Astrocyte (in vitro differentiated cells and primary cell): ENCODE measurements at regions not wholly inside any gene's neighbourhood (a gene's known extent, or its start where the extent isn't known, plus 50 kb on each side); places are given as distances from the start of the nearest gene placed in this dataset.

Source experiments
- DNase-seq: peaks from one replicate; pipeline ENCODE4 v3.0.0-alpha.2; 2010; ENCODE audit warnings: low read depth
- FAIRE-seq: peaks from 2 replicates; lab custom pipeline; 2011; peaks lifted over from hg19 to GRCh38; lab: Jason Lieb, UNC
- H2AFZ ChIP-seq: 2 replicates; pipeline ENCODE4 v1.6.0; 2012; ENCODE audit warnings: low read depth, low read length, inconsistent platforms
- H3K27ac ChIP-seq: 2 replicates; pipeline ENCODE4 v1.5.1; 2011; ENCODE audit warnings: low read depth, low read length, inconsistent platforms
- H3K27me3 ChIP-seq: 2 replicates; pipeline ENCODE4 v1.6.0; 2011; ENCODE audit warnings: low read length, inconsistent platforms; ENCODE audit not compliant: insufficient read depth
- H3K36me3 ChIP-seq: 2 replicates; pipeline ENCODE4 v1.5.1; 2011; ENCODE audit warnings: low read length, inconsistent platforms; ENCODE audit not compliant: insufficient read depth
- H3K4me1 ChIP-seq: 2 replicates; pipeline ENCODE4 v1.5.1; 2011; ENCODE audit warnings: low read length, inconsistent platforms; ENCODE audit not compliant: insufficient read depth
- H3K4me2 ChIP-seq: 2 replicates; pipeline ENCODE4 v1.6.0; 2012; ENCODE audit warnings: low read length, inconsistent platforms
- H3K4me3 ChIP-seq: 2 replicates; pipeline ENCODE4 v1.5.1; 2011; ENCODE audit warnings: low read depth, mild to moderate bottlenecking, low read length, inconsistent platforms; ENCODE audit not compliant: insufficient read depth
- H3K79me2 ChIP-seq: 2 replicates; pipeline ENCODE4 v1.6.0; 2012; ENCODE audit warnings: mild to moderate bottlenecking, low read length, inconsistent platforms; ENCODE audit not compliant: insufficient read depth
- H3K9ac ChIP-seq: 2 replicates; pipeline ENCODE4 v1.6.0; 2012; ENCODE audit warnings: mild to moderate bottlenecking, low read length, inconsistent platforms
- H3K9me3 ChIP-seq: 2 replicates; pipeline ENCODE4 v1.5.1; 2012; ENCODE audit warnings: low read depth, mild to moderate bottlenecking, low read length, inconsistent platforms; ENCODE audit not compliant: insufficient read depth
- H4K20me1 ChIP-seq: 2 replicates; pipeline ENCODE4 v1.6.0; 2012; ENCODE audit warnings: low read length, inconsistent platforms; ENCODE audit not compliant: insufficient read depth
- H3K27ac Mint-ChIP-seq: one replicate; pipeline ENCODE4 v1.8.0; 2021; ENCODE audit warnings: mild to moderate bottlenecking, mixed read lengths; ENCODE audit not compliant: unreplicated experiment
- H3K27me3 Mint-ChIP-seq: one replicate; pipeline ENCODE4 v1.8.0; 2021; ENCODE audit warnings: low read depth, mixed read lengths; ENCODE audit not compliant: unreplicated experiment
- H3K36me3 Mint-ChIP-seq: one replicate; pipeline ENCODE4 v1.8.0; 2021; ENCODE audit warnings: low read depth, mixed read lengths; ENCODE audit not compliant: unreplicated experiment
- H3K4me1 Mint-ChIP-seq: one replicate; pipeline ENCODE4 v1.8.0; 2021; ENCODE audit warnings: low read depth, mixed read lengths; ENCODE audit not compliant: unreplicated experiment
- H3K4me3 Mint-ChIP-seq: one replicate; pipeline ENCODE4 v1.8.0; 2021; ENCODE audit warnings: mild to moderate bottlenecking, moderate library complexity, mixed read lengths; ENCODE audit not compliant: unreplicated experiment
- H3K9me3 Mint-ChIP-seq: one replicate; pipeline ENCODE4 v1.8.0; 2021; ENCODE audit warnings: mild to moderate bottlenecking, mixed read lengths; ENCODE audit not compliant: unreplicated experiment
- CTCF ChIP-seq: IDR thresholded peaks from 2 replicates; pipeline ENCODE4 v1.5.1; 2011; ENCODE audit warnings: low read depth, mild to moderate bottlenecking, inconsistent platforms, low read length, moderate library complexity; ENCODE audit not compliant: insufficient read depth
- EZH2 ChIP-seq: IDR thresholded peaks from 2 replicates; pipeline ENCODE4 v1.6.1; 2012; ENCODE audit warnings: mild to moderate bottlenecking, low read length, inconsistent platforms; ENCODE audit not compliant: insufficient read depth

DNA sequence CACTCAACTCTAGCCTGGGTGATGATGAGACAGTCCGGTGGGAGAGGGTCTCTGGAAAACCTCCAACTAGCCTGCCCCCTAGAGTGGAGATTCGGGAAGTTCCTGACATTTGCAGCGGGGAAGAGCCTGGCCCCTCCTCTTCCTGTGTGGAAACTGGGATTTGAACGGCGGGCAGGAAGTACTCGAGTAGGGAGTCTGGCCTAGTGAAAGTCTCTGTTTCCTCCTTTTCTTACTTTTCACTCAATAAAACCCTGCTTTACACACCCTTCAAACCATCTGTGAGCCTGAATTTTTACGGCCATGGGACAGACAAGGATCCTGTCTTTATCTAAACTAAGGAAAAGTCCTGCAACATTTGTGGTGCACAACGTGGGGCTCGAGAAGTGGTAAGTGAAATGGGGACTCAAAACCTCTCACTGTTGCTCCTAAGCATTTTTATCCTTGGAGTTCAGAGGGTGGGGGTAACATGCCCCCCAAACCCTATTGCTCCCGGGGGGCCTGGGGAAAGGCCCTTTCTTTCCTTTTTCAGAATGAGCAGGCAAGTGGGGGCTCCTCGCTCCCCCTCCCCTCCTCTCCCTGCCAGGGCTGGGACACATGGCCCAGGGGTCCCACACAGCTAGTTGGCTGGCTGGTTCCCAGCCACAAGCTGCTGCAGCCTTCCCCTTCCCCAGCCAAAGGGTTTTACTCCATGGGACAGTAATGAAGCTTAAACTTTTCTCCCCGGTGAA lies 224.7 kb upstream of the GBE1 start:
- Histone ChIP-seq H3K27ac (no peak overlapping the region), H3K4me2 (no peak overlapping the region), H3K79me2 (no peaks in the 10 kb centered on the region), H3K27me3 (no peaks in the 10 kb centered on the region), H3K4me1 (no peaks in the 10 kb centered on the region), H3K9ac (no peak overlapping the region), H3K36me3 (no peaks in the 10 kb centered on the region), H2AFZ (no peak overlapping the region), H3K9me3 (no peaks in the 10 kb centered on the region), H3K4me3 (no peak overlapping the region), H4K20me1 (no peaks in the 10 kb centered on the region)
- no peak overlapping the region for H3K4me3 Mint-ChIP-seq
- no peak for FAIRE-seq
- H3K27ac Mint-ChIP-seq = no peak overlapping the region
- H3K4me1 Mint-ChIP-seq = no peaks in the 10 kb centered on the region
- H3K27me3 Mint-ChIP-seq = no peaks in the 10 kb centered on the region
- H3K36me3 Mint-ChIP-seq = no peaks in the 10 kb centered on the region
- DNase-seq = no peak
- TF ChIP-seq EZH2 (no peak), CTCF (no peak)
- no peaks in the 10 kb centered on the region for H3K9me3 Mint-ChIP-seq

GRCh38 chr3:81983382-81983781 lies 221.9 kb upstream of the GBE1 start:
- H3K4me1 Mint-ChIP-seq = no peaks in the 10 kb centered on the region
- Histone ChIP-seq H2AFZ (no peak overlapping the region), H3K4me3 (no peak overlapping the region), H3K4me1 (no peaks in the 10 kb centered on the region), H3K9me3 (no peaks in the 10 kb centered on the region), H3K9ac (no peak overlapping the region), H3K27me3 (no peaks in the 10 kb centered on the region), H3K27ac (no peak overlapping the region), H4K20me1 (no peaks in the 10 kb centered on the region), H3K79me2 (no peaks in the 10 kb centered on the region), H3K4me2 (no peak overlapping the region), H3K36me3 (no peaks in the 10 kb centered on the region)
- no peak overlapping the region for H3K4me3 Mint-ChIP-seq
- no peaks in the 10 kb centered on the region for H3K9me3 Mint-ChIP-seq
- FAIRE-seq (no peak), DNase-seq (no peak)
- no peaks in the 10 kb centered on the region for H3K27me3 Mint-ChIP-seq
- no peaks in the 10 kb centered on the region for H3K36me3 Mint-ChIP-seq
- TF ChIP-seq CTCF (no peak), EZH2 (no peak)
- H3K27ac Mint-ChIP-seq = no peak overlapping the region
